NCI-H146 (cell line): ENCODE measurements at regions not wholly inside any gene's neighbourhood (a gene's known extent, or its start where the extent isn't known, plus 50 kb on each side); places are given as distances from the start of the nearest gene placed in this dataset.

Source experiments
- DNase-seq: peaks from one replicate; lab custom pipeline; 2025; lab: John Stamatoyannopoulos, UW

GRCh38 chr7:113825832-113826231 lies 93.0 kb downstream of the PPP1R3A start:
- DNase-seq: no peak

GRCh38 chr7:113824117-113824823 lies 94.5 kb downstream of the PPP1R3A start:
- DNase-seq: no peak

- DNase-seq: no peak
Measured at GRCh38 chr7:113819474-113819873, 99.3 kb downstream of the PPP1R3A start.

GRCh38 chr7:113816639-113817038 lies 102.2 kb downstream of the PPP1R3A start:
- no peak for DNase-seq

- DNase-seq: no peak
Measured at GRCh38 chr7:113813471-113813870, 105.3 kb downstream of the PPP1R3A start.

GRCh38 chr7:113812591-113813255 lies 106.1 kb downstream of the PPP1R3A start:
- no peak for DNase-seq

- DNase-seq: no peak
Measured at GRCh38 chr7:113810080-113810744, 108.6 kb downstream of the PPP1R3A start.

- DNase-seq: no peak
Measured at GRCh38 chr7:113809581-113809980, 109.2 kb downstream of the PPP1R3A start.

- DNase-seq: no peak
Measured at GRCh38 chr7:113806633-113807327, 112.0 kb downstream of the PPP1R3A start.

GRCh38 chr7:113805976-113806375 lies 112.8 kb downstream of the PPP1R3A start:
- no peak for DNase-seq

GRCh38 chr7:113804475-113805095 lies 114.2 kb downstream of the PPP1R3A start:
- DNase-seq: no peak

- no peak for DNase-seq
Measured at GRCh38 chr7:113801751-113802150, 117.1 kb downstream of the PPP1R3A start.

- no peak for DNase-seq
Measured at GRCh38 chr7:113800826-113801225, 118.0 kb downstream of the PPP1R3A start.

- no peak for DNase-seq
Measured at GRCh38 chr7:113799896-113800295, 118.9 kb downstream of the PPP1R3A start.

- DNase-seq: no peak
Measured at GRCh38 chr7:113797420-113798010, 121.3 kb downstream of the PPP1R3A start.

GRCh38 chr7:113796557-113796956 lies 122.3 kb downstream of the PPP1R3A start:
- DNase-seq: no peak

- DNase-seq: no peak
Measured at GRCh38 chr7:113794573-113794972, 124.2 kb downstream of the PPP1R3A start.

GRCh38 chr7:113793171-113793570 lies 125.6 kb downstream of the PPP1R3A start:
- no peak for DNase-seq

- no peak for DNase-seq
Measured at GRCh38 chr7:113790025-113790424, 128.8 kb downstream of the PPP1R3A start.

GRCh38 chr7:113787106-113787505 lies 131.7 kb downstream of the PPP1R3A start:
- DNase-seq: no peak

GRCh38 chr7:113784956-113785355 lies 133.9 kb downstream of the PPP1R3A start:
- no peak for DNase-seq

GRCh38 chr7:113784316-113784715 lies 134.5 kb downstream of the PPP1R3A start:
- DNase-seq: no peak
